ENCODE measurements at regions not wholly inside any gene's neighbourhood (a gene's known extent, or its start where the extent isn't known, plus 50 kb on each side); places are given as distances from the start of the nearest gene placed in this dataset.

GRCh38 chr4:155428128-155428527 is 51.4 kb upstream of the MAP9 start:
- TF ChIP-seq POLR2A (IDR thresholded peaks at IDR 0.05) (no peak), CTCF (IDR thresholded peaks at IDR 0.05) (no peak)

All from gastroesophageal sphincter (tissue), 3 donors.